ENCODE measurements at regions not wholly inside any gene's neighbourhood (a gene's known extent, or its start where the extent isn't known, plus 50 kb on each side); places are given as distances from the start of the nearest gene placed in this dataset.
"Not testable (repeated sequence)": the region's sequence is repeated elsewhere in the genome, so short reads cannot be mapped to it uniquely, and the experiment has no call there.

- no peak for DNase-seq
Measured at GRCh38 chr9:95784318-95784717, 91.2 kb upstream of the ERCC6L2 start.

GRCh38 chr9:95783426-95783975 lies 92.0 kb upstream of the ERCC6L2 start:
- no peak for DNase-seq

GRCh38 chr9:95780751-95781150 lies 94.7 kb upstream of the ERCC6L2 start:
- DNase-seq: no peak

- DNase-seq: no peak
Measured at GRCh38 chr9:95780121-95780520, 95.4 kb upstream of the ERCC6L2 start.

- DNase-seq: not testable (repeated sequence)
Measured at GRCh38 chr9:95779597-95779996, 95.9 kb upstream of the ERCC6L2 start.

GRCh38 chr9:95778957-95779356 lies 96.5 kb upstream of the ERCC6L2 start:
- no peak for DNase-seq

- DNase-seq: no peak
Measured at GRCh38 chr9:95777136-95777535, 98.4 kb upstream of the ERCC6L2 start.

GRCh38 chr9:95776176-95776575 lies 99.3 kb upstream of the ERCC6L2 start:
- DNase-seq: peak; percentile 87

- no peak for DNase-seq
Measured at GRCh38 chr9:95775191-95775590, 100.3 kb upstream of the ERCC6L2 start.

GRCh38 chr9:95773053-95773418 lies 102.5 kb upstream of the ERCC6L2 start:
- no peak for DNase-seq

- no peak for DNase-seq
Measured at GRCh38 chr9:95772320-95773052, 103.0 kb upstream of the ERCC6L2 start.

GRCh38 chr9:95771556-95772246 lies 103.8 kb upstream of the ERCC6L2 start:
- peak; percentile 37 for DNase-seq

- DNase-seq: no peak
Measured at GRCh38 chr9:95770653-95771131, 104.8 kb upstream of the ERCC6L2 start.

GRCh38 chr9:95769909-95770433 lies 105.5 kb upstream of the ERCC6L2 start:
- DNase-seq: no peak

- no peak for DNase-seq
Measured at GRCh38 chr9:95769473-95769872, 106.0 kb upstream of the ERCC6L2 start.

GRCh38 chr9:95766906-95767305 lies 108.6 kb upstream of the ERCC6L2 start:
- no peak for DNase-seq

GRCh38 chr9:95764533-95765319 lies 110.8 kb upstream of the ERCC6L2 start:
- no peak for DNase-seq

- DNase-seq: no peak
Measured at GRCh38 chr9:95763983-95764382, 111.5 kb upstream of the ERCC6L2 start.

GRCh38 chr9:95763006-95763405 lies 112.5 kb upstream of the ERCC6L2 start:
- no peak for DNase-seq

GRCh38 chr9:95762322-95762721 lies 113.2 kb upstream of the ERCC6L2 start:
- no peak for DNase-seq

GRCh38 chr9:95760791-95761190 lies 114.7 kb upstream of the ERCC6L2 start:
- DNase-seq: no peak

- no peak for DNase-seq
Measured at GRCh38 chr9:95757439-95757838, 118.1 kb upstream of the ERCC6L2 start.

GRCh38 chr9:95756986-95757385 lies 118.5 kb upstream of the ERCC6L2 start:
- peak; percentile 25 for DNase-seq

Data from skin of body (tissue), 1 donor.